A549 (cell line): ENCODE measurements at regions not wholly inside any gene's neighbourhood (a gene's known extent, or its start where the extent isn't known, plus 50 kb on each side); places are given as distances from the start of the nearest gene placed in this dataset.

Experiments
- ATAC-seq, 2 experiments: fragments of 200-7000 bp in 1 of 2; fragments of >200 bp in 1 of 2; cut with Nextera tagmentation in 1 of 2; cut with Tn5 transposase in 1 of 2; 3 replicates each; pipeline versions ENCODE4 v1.8.0 to v1.9.1; 2018 to 2020; ENCODE audit warnings: mild to moderate bottlenecking in 1 of 2, moderate library complexity in 1 of 2
- CTCF ChIA-PET: fragments of 300-600 bp; sonication (Branson Sonifier 250); formaldehyde crosslinking; extraction: SDS; loops from one replicate; lab custom pipeline; 2021; ENCODE audit warnings: antibody characterized with exemption, inconsistent platforms; lab: Yijun Ruan, JAX
- POLR2A ChIA-PET: fragments of 350-600 bp; formaldehyde crosslinking; extraction: SDS; loops from one replicate; lab custom pipeline; 2021; ENCODE audit warnings: antibody characterized with exemption, inconsistent platforms; lab: Yijun Ruan, JAX
- DNase-seq, 2 experiments: peaks; one replicate each; pipeline versions ENCODE4 v3.0.0 to v3.0.0-alpha.2; 2011 to 2016; ENCODE audit warnings: low read depth in 1 of 2, low spot score in 1 of 2
- FAIRE-seq: peaks from 2 replicates; lab custom pipeline; 2011; peaks lifted over from hg19 to GRCh38; lab: Jason Lieb, UNC
- H3K27ac ChIP-seq, 2 experiments: fragments of >200 bp; sonication (Bioruptor Twin); formaldehyde crosslinking; 3 replicates each; pipeline ENCODE4 v1.5.1; 2016 to 2017
- H3K4me1 ChIP-seq: fragments of >200 bp; sonication (Bioruptor Twin); formaldehyde crosslinking; 3 replicates; pipeline ENCODE4 v1.6.1; 2016
- H3K4me2 ChIP-seq: fragments of >200 bp; sonication (Bioruptor Twin); formaldehyde crosslinking; 3 replicates; pipeline ENCODE4 v1.6.1; 2016
- H3K4me3 ChIP-seq: fragments of >200 bp; sonication (Bioruptor Twin); formaldehyde crosslinking; 3 replicates; pipeline ENCODE4 v1.5.1; 2016
- H3K9me3 ChIP-seq: fragments of >200 bp; sonication (Bioruptor Twin); formaldehyde crosslinking; 3 replicates; pipeline ENCODE4 v1.6.1; 2016
- ATOH8 ChIP-seq: fragments of 250-450 bp; sonication (Bioruptor Pico); IDR thresholded peaks from 2 replicates; pipeline ENCODE4 v1.5.0; 2020; ENCODE audit warnings: low read depth, mild to moderate bottlenecking, moderate library complexity
- CHD4 ChIP-seq: fragments of 200-600 bp; sonication (generic); IDR thresholded peaks from 2 replicates; pipeline ENCODE4 v1.6.1; 2016; ENCODE audit warnings: antibody characterized with exemption, mild to moderate bottlenecking, borderline replicate concordance
- E2F6 ChIP-seq: IDR thresholded peaks from 2 replicates; pipeline ENCODE4 v1.6.1; 2012; ENCODE audit warnings: low read depth, borderline replicate concordance
- ELK1 ChIP-seq: fragments of 150-350 bp; IDR thresholded peaks from 2 replicates; pipeline ENCODE4 v1.6.1; 2014; ENCODE audit warnings: low read depth, mild to moderate bottlenecking, low read length
- EP300 ChIP-seq, 2 experiments: fragments of >200 bp; sonication (Bioruptor Twin); formaldehyde crosslinking; IDR thresholded peaks; 2 replicates in 1 of 2; 3 replicates in 1 of 2; pipeline ENCODE4 v1.6.1; 2016 to 2017
- FOSB ChIP-seq: fragments of 250-450 bp; sonication (Bioruptor Pico); IDR thresholded peaks from 2 replicates; pipeline ENCODE4 v1.5.0; 2020; ENCODE audit warnings: mild to moderate bottlenecking, moderate library complexity
- HDAC2 ChIP-seq: fragments of 200-600 bp; sonication (generic); IDR thresholded peaks from 2 replicates; pipeline ENCODE4 v1.6.1; 2016
- HES2 ChIP-seq: fragments of >200 bp; sonication (Bioruptor Twin); formaldehyde crosslinking; IDR thresholded peaks from 2 replicates; pipeline ENCODE4 v1.6.1; 2016
- HOXB5 ChIP-seq: fragments of 250-450 bp; sonication (Bioruptor Pico); IDR thresholded peaks from 2 replicates; pipeline ENCODE4 v1.5.0; 2020; ENCODE audit warnings: mild to moderate bottlenecking, moderate library complexity
- JUN ChIP-seq, 2 experiments: fragments of >200 bp; sonication (Bioruptor Twin); formaldehyde crosslinking; IDR thresholded peaks; 2 replicates in 1 of 2; 3 replicates in 1 of 2; pipeline ENCODE4 v1.6.1; 2016 to 2017
- JUNB ChIP-seq: fragments of >200 bp; sonication (Bioruptor Twin); formaldehyde crosslinking; IDR thresholded peaks from 2 replicates; pipeline ENCODE4 v1.6.1; 2016
- KDM5A ChIP-seq: fragments of 200-600 bp; sonication (generic); IDR thresholded peaks from 2 replicates; pipeline ENCODE4 v1.6.1; 2016; ENCODE audit warnings: antibody characterized with exemption, mild to moderate bottlenecking
- MAFK ChIP-seq: fragments of 450-650 bp; IDR thresholded peaks from 2 replicates; pipeline ENCODE4 v1.6.1; 2014; ENCODE audit not compliant: partially characterized antibody
- NPAS2 ChIP-seq: fragments of 250-450 bp; sonication (Bioruptor Pico); IDR thresholded peaks from 2 replicates; pipeline ENCODE4 v1.8.0; 2022; ENCODE audit warnings: mild to moderate bottlenecking, moderate library complexity, borderline replicate concordance
- POLR2A ChIP-seq: IDR thresholded peaks from 2 replicates; pipeline ENCODE4 v1.6.1; 2012; ENCODE audit warnings: mild to moderate bottlenecking, low read length
- POLR2AphosphoS2 ChIP-seq: conservative IDR thresholded peaks from 2 replicates; pipeline ENCODE4 v1.6.1; 2012; ENCODE audit warnings: low read length, improper control_type of control experiment, inconsistent platforms
- RCOR1 ChIP-seq: fragments of 150-350 bp; IDR thresholded peaks from 2 replicates; pipeline ENCODE4 v1.6.1; 2014; ENCODE audit warnings: antibody characterized with exemption, low read length, low read depth
- REST ChIP-seq: fragments of 200-600 bp; sonication (generic); IDR thresholded peaks from 2 replicates; pipeline ENCODE4 v1.6.1; 2016; ENCODE audit warnings: antibody characterized with exemption, mild to moderate bottlenecking, moderate library complexity
- RFX5 ChIP-seq: fragments of 450-650 bp; IDR thresholded peaks from 2 replicates; pipeline ENCODE4 v1.7.1; 2014; ENCODE audit warnings: antibody characterized with exemption, mild to moderate bottlenecking, moderate library complexity
- SREBF2 ChIP-seq: fragments of 450-650 bp; IDR thresholded peaks from 2 replicates; pipeline ENCODE4 v1.6.1; 2014; ENCODE audit warnings: mild to moderate bottlenecking, moderate library complexity
- TFCP2L1 ChIP-seq: fragments of 250-450 bp; sonication (Bioruptor Pico); IDR thresholded peaks from 2 replicates; pipeline ENCODE4 v1.5.0; 2021; ENCODE audit warnings: mild to moderate bottlenecking
- ZC3H11A ChIP-seq: fragments of 450-650 bp; IDR thresholded peaks from 2 replicates; pipeline ENCODE4 v1.6.1; 2014; ENCODE audit warnings: antibody characterized with exemption, mild to moderate bottlenecking
- ZNF302 ChIP-seq: fragments of 250-450 bp; sonication (Bioruptor Pico); IDR thresholded peaks from 2 replicates; pipeline ENCODE4 v1.9.0; 2021; ENCODE audit warnings: inconsistent platforms, mild to moderate bottlenecking, moderate library complexity
- WGBS: methylation state at CpG from one replicate; pipeline ENCODE4 v1.1.6; 2017; ENCODE audit errors: missing lambda C conversion rate; 5-methylcytosine and 5-hydroxymethylcytosine counted together

GRCh38 chr13:47546391-47547225, 454.5 kb downstream of the SUCLA2 start:
- H3K4me1 ChIP-seq, result no peaks in the 10 kb centered on the region
- no peak overlapping the region for H3K4me2 ChIP-seq
- ATAC-seq (no peak), FAIRE-seq (no peak), DNase-seq (no peak)
- no peaks in the 10 kb centered on the region for H3K9me3 ChIP-seq
- 4% methylated on average over 6 of the region's 7 CpGs for WGBS
- H3K27ac ChIP-seq, result no peak overlapping the region
- POLR2A ChIA-PET, result no interaction called here
- H3K4me3 ChIP-seq, result no peak overlapping the region
- CTCF ChIA-PET, result no interaction called here
- TF ChIP-seq REST (no peak), CHD4 (no peak), E2F6 (no peak), JUNB (no peak), RCOR1 (no peak), POLR2A (no peak), ZNF302 (CRISPR knock-in tag) (no peak), HES2 (no peak), ELK1 (no peak), KDM5A (no peak), FOSB (CRISPR knock-in tag) (no peak), RFX5 (no peak), HDAC2 (no peak)
- TF ChIP-seq, all 56 proteins: peak for 0

- WGBS, result 0% methylated on average over 5 of the region's 5 CpGs
- Histone ChIP-seq H3K4me2 (no peak overlapping the region), H3K27ac (no peak overlapping the region), H3K9me3 (no peaks in the 10 kb centered on the region), H3K4me3 (no peak overlapping the region), H3K4me1 (no peaks in the 10 kb centered on the region)
- DNase-seq (no peak), ATAC-seq (no peak), FAIRE-seq (no peak)
- ChIA-PET CTCF (no interaction called here), POLR2A (no interaction called here)
- TF ChIP-seq HOXB5 (CRISPR knock-in tag) (no peak), KDM5A (no peak), ZC3H11A (no peak), JUN (IDR thresholded peaks at IDR 0.05) (no peak), MAFK (no peak), TFCP2L1 (CRISPR knock-in tag) (no peak), NPAS2 (CRISPR knock-in tag) (no peak), EP300 (IDR thresholded peaks at IDR 0.05) (no peak), POLR2AphosphoS2 (no peak), ATOH8 (no peak), SREBF2 (no peak)
These were observed 455.7 kb downstream of the SUCLA2 start for GRCh38 chr13:47545201-47546024.
